ENCODE measurements at regions not wholly inside any gene's neighbourhood (a gene's known extent, or its start where the extent isn't known, plus 50 kb on each side); places are given as distances from the start of the nearest gene placed in this dataset.

- H3K4me1 ChIP-seq: no peaks in the 10 kb centered on the region
- TF ChIP-seq POLR2A (IDR thresholded peaks at IDR 0.05): no peak
- TF ChIP-seq CTCF (IDR thresholded peaks at IDR 0.05): no peak
- no peak for TF ChIP-seq POLR2AphosphoS5 (IDR thresholded peaks at IDR 0.05)
- H3K27ac ChIP-seq: no peak overlapping the region
- no peak for DNase-seq (ENCODE audit: low spot score in 2 of 2)
- no peaks in the 10 kb centered on the region for H3K36me3 ChIP-seq
- H3K9me3 ChIP-seq: no peaks in the 10 kb centered on the region
- intact Hi-C loops (cut with DNase I; ENCODE audit: low total_unique reads): no loop called here
- H3K4me3 ChIP-seq: no peak overlapping the region
- no peaks in the 10 kb centered on the region for H3K27me3 ChIP-seq
These were observed 82.5 kb upstream of the DCBLD2 start for GRCh38 chr3:98984024-98984423.

- intact Hi-C loops (cut with DNase I; ENCODE audit: low total_unique reads): no loop called here
- H3K4me1 ChIP-seq: no peaks in the 10 kb centered on the region
- H3K4me3 ChIP-seq: no peak overlapping the region
- TF ChIP-seq CTCF (IDR thresholded peaks at IDR 0.05) (no peak), POLR2AphosphoS5 (IDR thresholded peaks at IDR 0.05) (no peak), POLR2A (IDR thresholded peaks at IDR 0.05) (no peak)
- no peak overlapping the region for H3K27ac ChIP-seq
- H3K9me3 ChIP-seq: no peaks in the 10 kb centered on the region
- DNase-seq (ENCODE audit: low spot score in 2 of 2): no peak
- H3K27me3 ChIP-seq: no peaks in the 10 kb centered on the region
- no peaks in the 10 kb centered on the region for H3K36me3 ChIP-seq
These were observed 80.9 kb upstream of the DCBLD2 start for GRCh38 chr3:98982351-98982750.

- no peak for DNase-seq (ENCODE audit: low spot score in 2 of 2)
- intact Hi-C loops (cut with DNase I; ENCODE audit: low total_unique reads): no loop called here
- Histone ChIP-seq H3K36me3 (no peaks in the 10 kb centered on the region), H3K9me3 (no peaks in the 10 kb centered on the region), H3K4me1 (no peaks in the 10 kb centered on the region), H3K27ac (no peak overlapping the region), H3K27me3 (no peaks in the 10 kb centered on the region), H3K4me3 (no peak overlapping the region)
- no peak for TF ChIP-seq POLR2AphosphoS5 (IDR thresholded peaks at IDR 0.05)
These were observed 79.6 kb upstream of the DCBLD2 start for GRCh38 chr3:98980915-98981596.

- H3K27me3 ChIP-seq: no peaks in the 10 kb centered on the region
- no peaks in the 10 kb centered on the region for H3K9me3 ChIP-seq
- TF ChIP-seq CTCF (IDR thresholded peaks at IDR 0.05) (no peak), POLR2AphosphoS5 (IDR thresholded peaks at IDR 0.05) (no peak)
- DNase-seq (ENCODE audit: low spot score in 2 of 2): no peak
- intact Hi-C loops (cut with DNase I; ENCODE audit: low total_unique reads): no loop called here
- H3K4me3 ChIP-seq: no peak overlapping the region
- H3K4me1 ChIP-seq: no peaks in the 10 kb centered on the region
- no peak overlapping the region for H3K27ac ChIP-seq
- H3K36me3 ChIP-seq: no peaks in the 10 kb centered on the region
These were observed 77.8 kb upstream of the DCBLD2 start for GRCh38 chr3:98979296-98979695.

GRCh38 chr3:98978068-98978811 lies 76.7 kb upstream of the DCBLD2 start:
- Histone ChIP-seq H3K9me3 (no peaks in the 10 kb centered on the region), H3K27ac (no peak overlapping the region), H3K36me3 (no peaks in the 10 kb centered on the region), H3K4me1 (no peaks in the 10 kb centered on the region), H3K4me3 (no peak overlapping the region), H3K27me3 (no peaks in the 10 kb centered on the region)
- DNase-seq (ENCODE audit: low spot score in 2 of 2): no peak
- intact Hi-C loops (cut with DNase I; ENCODE audit: low total_unique reads): no loop called here
- TF ChIP-seq POLR2AphosphoS5 (IDR thresholded peaks at IDR 0.05): no peak
- no peak for TF ChIP-seq POLR2A (IDR thresholded peaks at IDR 0.05)

GRCh38 chr3:98977520-98977919 lies 76.0 kb upstream of the DCBLD2 start:
- no peak for DNase-seq (ENCODE audit: low spot score in 2 of 2)
- Histone ChIP-seq H3K27me3 (no peaks in the 10 kb centered on the region), H3K9me3 (no peaks in the 10 kb centered on the region), H3K4me3 (no peak overlapping the region), H3K27ac (no peak overlapping the region), H3K4me1 (no peaks in the 10 kb centered on the region), H3K36me3 (no peaks in the 10 kb centered on the region)
- intact Hi-C loops (cut with DNase I; ENCODE audit: low total_unique reads): no loop called here
- no peak for TF ChIP-seq CTCF (IDR thresholded peaks at IDR 0.05)
- no peak for TF ChIP-seq POLR2AphosphoS5 (IDR thresholded peaks at IDR 0.05)
- TF ChIP-seq POLR2A (IDR thresholded peaks at IDR 0.05): no peak
